Fibroblast of lung (primary cell): ENCODE measurements at regions not wholly inside any gene's neighbourhood (a gene's known extent, or its start where the extent isn't known, plus 50 kb on each side); places are given as distances from the start of the nearest gene placed in this dataset.
A peak's percentile ranks its signal among the peaks of the same experiment; 100 is the strongest.

ENCODE experiments used
- DNase-seq, 2 donors: peaks; one replicate each; pipeline versions ENCODE4 v3.0.0 to v3.0.0-alpha.2; 2010; ENCODE audit warnings: low read depth in 2 of 2
- H2AFZ ChIP-seq: 2 replicates; pipeline ENCODE4 v1.5.1; 2012; ENCODE audit warnings: low read length, control low read depth, inconsistent platforms
- H3K27ac ChIP-seq: 2 replicates; pipeline ENCODE4 v1.5.1; 2011; ENCODE audit warnings: low read length, control low read depth; ENCODE audit not compliant: insufficient read depth
- H3K27me3 ChIP-seq: 2 replicates; pipeline ENCODE4 v1.5.1; 2011; ENCODE audit warnings: mild to moderate bottlenecking, low read length; ENCODE audit not compliant: control insufficient read depth, insufficient read depth
- H3K36me3 ChIP-seq: 2 replicates; pipeline ENCODE4 v1.5.1; 2011; ENCODE audit warnings: low read length; ENCODE audit not compliant: control insufficient read depth, insufficient read depth
- H3K4me1 ChIP-seq: 2 replicates; pipeline ENCODE4 v1.5.1; 2011; ENCODE audit warnings: low read length; ENCODE audit not compliant: control insufficient read depth, insufficient read depth; ENCODE audit errors: extremely low read depth
- H3K4me2 ChIP-seq: 2 replicates; pipeline ENCODE4 v1.5.1; 2011; ENCODE audit warnings: low read length, control low read depth; ENCODE audit not compliant: insufficient read depth; ENCODE audit errors: extremely low read depth
- H3K4me3 ChIP-seq, 4 experiments: fragments of 200-600 bp in 1 of 4; sonication (generic) in 1 of 4; replicated peaks in 1 of 4; 2 replicates each; pipeline ENCODE4 v1.5.1; 2011 to 2016; ENCODE audit warnings: low read length in 4 of 4, low read depth in 3 of 4, mild to moderate bottlenecking in 3 of 4, control low read depth in 2 of 4, inconsistent platforms in 1 of 4, mixed read lengths in 1 of 4; ENCODE audit not compliant: insufficient read depth in 1 of 4; ENCODE audit errors: control extremely low read depth in 1 of 4
- H3K79me2 ChIP-seq: 2 replicates; pipeline ENCODE4 v1.5.1; 2012; ENCODE audit warnings: mild to moderate bottlenecking, low read length, inconsistent platforms; ENCODE audit not compliant: control insufficient read depth, insufficient read depth
- H3K9ac ChIP-seq: 2 replicates; pipeline ENCODE4 v1.5.1; 2011; ENCODE audit warnings: mild to moderate bottlenecking, low read length, control low read depth; ENCODE audit not compliant: insufficient read depth
- H3K9me3 ChIP-seq: 2 replicates; pipeline ENCODE4 v1.5.1; 2012; ENCODE audit warnings: low read depth, low read length; ENCODE audit not compliant: control insufficient read depth, insufficient read depth
- H4K20me1 ChIP-seq: 2 replicates; pipeline ENCODE4 v1.5.1; 2011; ENCODE audit warnings: low read length; ENCODE audit not compliant: control insufficient read depth, insufficient read depth; ENCODE audit errors: extremely low read depth
- CTCF ChIP-seq, 2 donors: IDR thresholded peaks in 1 of 2; conservative IDR thresholded peaks in 1 of 2; 1 replicate in 1 of 2; 2 replicates in 1 of 2; pipeline ENCODE4 v1.5.1; 2011 to 2012; ENCODE audit warnings: low read length in 2 of 2, control low read depth in 1 of 2, inconsistent platforms in 1 of 2, low read depth in 1 of 2, mild to moderate bottlenecking in 1 of 2
- EZH2 ChIP-seq: IDR thresholded peaks from 2 replicates; pipeline ENCODE4 v1.5.1; 2012; ENCODE audit warnings: low read length, control low read depth, mild to moderate bottlenecking; ENCODE audit errors: missing control alignments

GRCh38 chr14:86491743-86492142 lies 961.8 kb downstream of the FLRT2 start:
- DNase-seq, result no peak

DNA sequence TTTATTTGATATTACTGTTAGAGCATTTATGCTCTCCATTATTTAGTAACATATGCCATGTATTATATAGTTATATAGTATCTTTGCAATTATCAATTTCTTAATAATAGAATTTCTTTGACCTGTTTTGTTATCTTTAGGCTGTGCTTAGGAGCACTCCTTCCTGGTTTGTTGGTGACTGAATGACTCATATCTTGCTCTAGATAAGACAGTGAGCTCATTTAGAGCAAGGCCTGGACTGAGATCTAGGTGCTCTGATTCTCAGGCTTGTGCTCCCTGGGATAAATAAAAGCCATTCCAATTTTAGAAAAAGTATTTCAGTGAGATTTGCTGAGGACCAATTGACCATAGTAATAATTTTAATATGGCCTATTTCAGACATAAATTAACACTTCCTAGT lies 951.2 kb downstream of the FLRT2 start:
- Histone ChIP-seq H3K27ac (no peak overlapping the region), H3K79me2 (no peaks in the 10 kb centered on the region), H3K4me2 (no peak overlapping the region), H2AFZ (no peak overlapping the region), H3K36me3 (no peaks in the 10 kb centered on the region), H3K9me3 (no peaks in the 10 kb centered on the region), H3K9ac (no peak overlapping the region), H3K4me1 (no peaks in the 10 kb centered on the region), H3K27me3 (no peaks in the 10 kb centered on the region), H4K20me1 (no peaks in the 10 kb centered on the region), H3K4me3 (no peak overlapping the region)
- peak; percentile 8 to 21 for DNase-seq
- no peak for TF ChIP-seq CTCF (conservative IDR thresholded peaks at IDR 0.05 in 1 of 2, IDR thresholded peaks at IDR 0.05 in 1 of 2; ENCODE audit: low read depth in 1 of 2, low read length in 2 of 2)
- no peak for TF ChIP-seq EZH2

More at GRCh38 chr14:86491743-86492142, 961.8 kb downstream of the FLRT2 start:
- Histone ChIP-seq H3K27ac (no peak overlapping the region), H3K36me3 (no peaks in the 10 kb centered on the region), H3K79me2 (no peaks in the 10 kb centered on the region), H3K4me3 (no peak overlapping the region), H3K4me2 (no peak overlapping the region), H4K20me1 (no peaks in the 10 kb centered on the region), H2AFZ (no peak overlapping the region), H3K4me1 (no peaks in the 10 kb centered on the region), H3K27me3 (no peaks in the 10 kb centered on the region), H3K9ac (no peak overlapping the region), H3K9me3 (no peaks in the 10 kb centered on the region)
- TF ChIP-seq EZH2, result no peak
- no peak for TF ChIP-seq CTCF (conservative IDR thresholded peaks at IDR 0.05 in 1 of 2, IDR thresholded peaks at IDR 0.05 in 1 of 2; ENCODE audit: low read depth in 1 of 2, low read length in 2 of 2)

DNA sequence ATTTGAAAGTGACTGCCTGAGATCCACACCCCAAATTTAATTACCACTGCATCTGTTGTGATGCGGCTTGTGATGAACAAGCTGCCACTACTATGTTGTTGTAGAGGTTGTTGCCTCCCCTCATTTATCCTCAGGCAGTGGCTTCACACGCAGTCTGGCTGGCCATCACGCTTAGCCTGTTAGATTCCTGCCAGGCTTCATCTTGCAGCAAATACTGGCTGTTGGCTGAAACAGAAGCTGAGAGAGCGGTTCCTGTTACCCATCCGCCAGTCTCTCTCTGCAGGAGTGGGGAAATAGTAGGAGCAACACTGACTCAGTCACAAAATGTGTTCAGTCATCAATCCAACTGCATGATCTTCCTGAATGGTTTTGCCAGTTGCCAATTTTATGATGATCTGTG lies 934.4 kb downstream of the FLRT2 start:
- H3K36me3 ChIP-seq, result no peaks in the 10 kb centered on the region
- H3K27me3 ChIP-seq, result no peaks in the 10 kb centered on the region
- no peaks in the 10 kb centered on the region for H3K79me2 ChIP-seq
- H3K4me2 ChIP-seq, result no peak overlapping the region
- no peak overlapping the region for H3K9ac ChIP-seq
- no peaks in the 10 kb centered on the region for H4K20me1 ChIP-seq
- no peak overlapping the region for H3K4me3 ChIP-seq
- H3K27ac ChIP-seq, result no peak overlapping the region
- H2AFZ ChIP-seq, result no peak overlapping the region
- H3K4me1 ChIP-seq, result no peaks in the 10 kb centered on the region
- TF ChIP-seq CTCF (conservative IDR thresholded peaks at IDR 0.05 in 1 of 2, IDR thresholded peaks at IDR 0.05 in 1 of 2; ENCODE audit: low read depth in 1 of 2, low read length in 2 of 2) (no peak), EZH2 (no peak)
- peak in 1 of 2 donors; percentile 34 for DNase-seq
- no peaks in the 10 kb centered on the region for H3K9me3 ChIP-seq
